Psoas muscle (tissue), 7 donors: ENCODE measurements at regions not wholly inside any gene's neighbourhood (a gene's known extent, or its start where the extent isn't known, plus 50 kb on each side); places are given as distances from the start of the nearest gene placed in this dataset.
A peak's percentile ranks its signal among the peaks of the same experiment; 100 is the strongest.

ENCODE experiments used
- ATAC-seq, 4 donors: fragments of 200-7000 bp; cut with Tn5 transposase; one replicate each; pipeline ENCODE4 v1.9.1; 2020; ENCODE audit warnings: moderate library complexity in 3 of 4, mild to moderate bottlenecking in 2 of 4
- DNase-seq, 2 donors: peaks; one replicate each; pipeline ENCODE4 v3.0.0-alpha.2; 2020
- H3K27ac ChIP-seq: fragments of 200-600 bp; one replicate; pipeline ENCODE4 v1.8.0; 2022
- H3K27me3 ChIP-seq, 3 donors: fragments of 200-600 bp in 1 of 3; one replicate each; pipeline versions ENCODE4 v1.6.1 to v1.8.0; 2013 to 2022; ENCODE audit warnings: low read length in 2 of 3, mild to moderate bottlenecking in 2 of 3, moderate library complexity in 1 of 3; ENCODE audit not compliant: insufficient read depth in 3 of 3
- H3K36me3 ChIP-seq, 2 donors: fragments of 200-600 bp in 1 of 2; one replicate each; pipeline versions ENCODE4 v1.6.1 to v1.8.0; 2013 to 2022; ENCODE audit warnings: low read depth in 1 of 2, mild to moderate bottlenecking in 1 of 2, moderate library complexity in 1 of 2; ENCODE audit not compliant: insufficient read depth in 1 of 2
- H3K4me1 ChIP-seq: fragments of 200-600 bp; one replicate; pipeline ENCODE4 v1.8.0; 2022
- H3K4me3 ChIP-seq: fragments of 200-600 bp; one replicate; pipeline ENCODE4 v1.8.0; 2022; ENCODE audit warnings: mild to moderate bottlenecking
- H3K9me3 ChIP-seq: fragments of 200-600 bp; one replicate; pipeline ENCODE4 v1.8.0; 2022
- WGBS, 3 donors: extraction: QIAGEN DNeasy Blood & Tissue Kit; methylation state at CpG; one replicate each; pipeline versions ENCODE4 v1.1.6 to v1.1.7; 2013; 5-methylcytosine and 5-hydroxymethylcytosine counted together
- intact Hi-C, 2 donors: fragments of 100-400 bp; cut with DNase I; formaldehyde crosslinking; loops; one replicate each; pipeline versions ENCODE4 v1.11.0 to v1.14.2; 2022
- TF ChIP-seq, protein P1 (sequence below): fragments of 200-600 bp; IDR thresholded peaks from one replicate; pipeline ENCODE4 v1.8.0; 2022; ENCODE audit warnings: antibody characterized with exemption
- donor health status: healthy with polysubstance abuse.
- donor health status: DM: no; HTN: no; CAD: no; lungs with moderate emphysema.
- donor health status: Bipolar disorder and iron deficiency.
- donor health status: healthy.
- donor health status: DM: yes; HTN: yes; CAD: no.
- donor health status: DM: no; HTN: no; CAD: no.
- donor health status: DM: yes; HTN: yes; CAD: no.

DNA sequence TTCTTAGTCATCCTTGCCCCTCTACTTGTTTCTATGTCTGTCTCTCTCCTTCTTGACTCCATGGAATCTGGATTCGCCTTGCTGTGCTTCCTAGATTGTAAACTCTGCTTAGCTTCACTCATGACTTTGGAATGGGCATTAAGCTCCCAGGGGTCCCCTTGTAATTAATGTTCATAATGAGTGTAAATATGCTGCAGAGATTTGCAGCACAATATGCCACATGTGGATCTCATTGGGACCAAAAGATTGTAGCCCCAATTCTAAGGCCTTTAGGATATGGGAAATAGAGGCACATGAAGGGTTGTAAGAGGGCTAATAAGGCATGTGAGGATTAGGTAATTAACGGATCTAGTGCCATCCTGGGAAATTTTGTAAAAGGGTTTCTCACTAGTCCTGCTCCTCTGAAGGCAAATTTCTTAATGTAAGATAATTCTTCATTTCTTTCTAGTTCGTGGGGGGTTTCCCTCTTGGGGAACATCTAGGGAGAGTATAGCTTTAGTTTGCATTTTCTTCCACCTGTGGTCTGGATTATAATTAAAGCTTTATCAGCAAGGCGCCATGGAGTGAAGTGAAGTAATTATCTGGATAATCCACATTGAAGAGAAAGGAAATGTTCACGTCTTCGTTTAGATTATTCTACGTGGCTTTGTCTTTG is 659.2 kb upstream of the PLXNA2 start:
- WGBS, 3 donors, result 88 to 95% (median 92%) methylated on average over 7 of the region's 7 CpGs
- ATAC-seq (no peak), DNase-seq (no peak)
- H3K27me3 ChIP-seq, result no peaks in the 10 kb centered on the region
- no peak overlapping the region for H3K27ac ChIP-seq
- intact Hi-C loops, result no loop called here
- H3K4me1 ChIP-seq, result no peaks in the 10 kb centered on the region
- TF ChIP-seq, protein P1, sequence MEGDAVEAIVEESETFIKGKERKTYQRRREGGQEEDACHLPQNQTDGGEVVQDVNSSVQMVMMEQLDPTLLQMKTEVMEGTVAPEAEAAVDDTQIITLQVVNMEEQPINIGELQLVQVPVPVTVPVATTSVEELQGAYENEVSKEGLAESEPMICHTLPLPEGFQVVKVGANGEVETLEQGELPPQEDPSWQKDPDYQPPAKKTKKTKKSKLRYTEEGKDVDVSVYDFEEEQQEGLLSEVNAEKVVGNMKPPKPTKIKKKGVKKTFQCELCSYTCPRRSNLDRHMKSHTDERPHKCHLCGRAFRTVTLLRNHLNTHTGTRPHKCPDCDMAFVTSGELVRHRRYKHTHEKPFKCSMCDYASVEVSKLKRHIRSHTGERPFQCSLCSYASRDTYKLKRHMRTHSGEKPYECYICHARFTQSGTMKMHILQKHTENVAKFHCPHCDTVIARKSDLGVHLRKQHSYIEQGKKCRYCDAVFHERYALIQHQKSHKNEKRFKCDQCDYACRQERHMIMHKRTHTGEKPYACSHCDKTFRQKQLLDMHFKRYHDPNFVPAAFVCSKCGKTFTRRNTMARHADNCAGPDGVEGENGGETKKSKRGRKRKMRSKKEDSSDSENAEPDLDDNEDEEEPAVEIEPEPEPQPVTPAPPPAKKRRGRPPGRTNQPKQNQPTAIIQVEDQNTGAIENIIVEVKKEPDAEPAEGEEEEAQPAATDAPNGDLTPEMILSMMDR, result no peak
- no peaks in the 10 kb centered on the region for H3K9me3 ChIP-seq
- no peaks in the 10 kb centered on the region for H3K36me3 ChIP-seq
- H3K4me3 ChIP-seq, result no peak overlapping the region

DNA sequence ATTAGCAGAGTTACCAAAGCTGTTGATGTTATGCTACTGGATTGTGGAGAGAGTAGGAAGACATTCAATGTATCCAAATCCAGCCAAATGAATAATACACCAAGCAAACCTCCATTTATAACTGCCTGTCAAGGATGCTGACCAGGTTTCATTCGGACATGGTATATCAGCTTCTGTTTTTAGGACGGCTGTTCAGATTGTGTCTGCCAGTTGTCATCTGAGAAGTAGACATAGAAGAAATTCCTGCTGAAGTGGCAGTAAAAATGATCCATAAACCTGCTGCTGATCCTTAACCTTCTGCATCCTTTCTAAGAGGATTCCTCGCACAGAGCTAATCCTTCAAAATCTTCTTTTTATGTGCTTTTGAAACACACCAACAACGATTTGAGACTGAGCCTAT is 663.6 kb upstream of the PLXNA2 start:
- DNase-seq, result no peak
- 19 to 31% (median 19%) methylated on average over 4 of the region's 4 CpGs for WGBS, 3 donors
- intact Hi-C loops, result no loop called here
- H3K4me3 ChIP-seq, result no peak overlapping the region
- H3K27ac ChIP-seq, result no peak overlapping the region
- no peaks in the 10 kb centered on the region for H3K4me1 ChIP-seq
- no peaks in the 10 kb centered on the region for H3K9me3 ChIP-seq
- H3K36me3 ChIP-seq, result no peaks in the 10 kb centered on the region
- ATAC-seq, result peak in 1 of 4 donors; percentile 62
- TF ChIP-seq, protein P1, result no peak
- H3K27me3 ChIP-seq, result no peaks in the 10 kb centered on the region

DNA sequence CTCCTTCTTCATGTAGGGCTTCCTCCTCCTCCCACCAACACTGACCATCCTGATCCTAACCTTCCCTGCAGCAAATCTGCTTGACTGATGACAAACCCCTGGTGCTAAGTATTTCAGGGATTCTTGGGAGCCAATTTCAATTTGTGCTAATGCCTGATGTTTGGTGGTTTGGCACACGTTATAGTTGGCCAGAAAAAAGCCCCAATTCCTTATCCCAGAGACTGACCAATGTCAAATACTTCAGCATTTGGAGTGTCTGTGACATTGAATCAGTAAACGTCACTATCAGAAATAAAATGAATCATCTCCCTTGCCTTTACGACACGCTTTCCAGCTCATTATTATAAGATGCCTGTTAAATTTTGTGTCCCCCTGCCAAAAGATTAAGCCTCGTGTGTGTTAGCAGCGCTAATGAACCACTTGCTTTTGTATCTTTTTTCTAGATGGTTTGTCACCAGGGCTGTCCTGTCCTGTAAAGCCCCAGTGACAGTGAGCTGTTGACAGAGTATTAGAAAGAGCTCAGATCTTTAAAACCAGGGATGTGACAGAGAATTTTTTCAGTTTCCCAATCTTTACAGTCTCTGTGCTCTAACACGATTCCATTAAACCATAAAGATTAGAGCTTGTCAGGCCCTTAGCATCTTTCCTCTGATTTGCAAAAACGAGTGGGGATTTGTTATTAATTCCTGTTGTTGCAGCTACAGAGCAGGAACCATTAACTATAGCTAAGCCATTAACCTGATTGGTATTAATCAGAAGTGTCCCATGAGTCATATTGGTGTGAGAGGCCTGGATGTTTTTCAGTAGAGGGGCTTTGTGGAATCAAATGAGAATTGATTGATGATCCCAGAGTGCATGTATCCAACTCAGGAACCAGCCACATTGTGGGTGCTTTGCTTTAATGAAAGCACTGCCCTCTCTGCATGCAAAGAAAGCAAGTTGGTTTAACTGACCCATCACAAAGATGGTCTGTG is 665.1 kb upstream of the PLXNA2 start:
- ATAC-seq, result no peak
- Histone ChIP-seq H3K9me3 (no peaks in the 10 kb centered on the region), H3K4me3 (no peak overlapping the region), H3K4me1 (no peaks in the 10 kb centered on the region), H3K27ac (no peak overlapping the region), H3K27me3 (no peaks in the 10 kb centered on the region), H3K36me3 (no peaks in the 10 kb centered on the region)
- 41 to 64% (median 58%) methylated on average over 8 of the region's 8 CpGs for WGBS, 3 donors
- TF ChIP-seq, protein P1, result no peak
- intact Hi-C loops, result no loop called here
- DNase-seq, result no peak

DNA sequence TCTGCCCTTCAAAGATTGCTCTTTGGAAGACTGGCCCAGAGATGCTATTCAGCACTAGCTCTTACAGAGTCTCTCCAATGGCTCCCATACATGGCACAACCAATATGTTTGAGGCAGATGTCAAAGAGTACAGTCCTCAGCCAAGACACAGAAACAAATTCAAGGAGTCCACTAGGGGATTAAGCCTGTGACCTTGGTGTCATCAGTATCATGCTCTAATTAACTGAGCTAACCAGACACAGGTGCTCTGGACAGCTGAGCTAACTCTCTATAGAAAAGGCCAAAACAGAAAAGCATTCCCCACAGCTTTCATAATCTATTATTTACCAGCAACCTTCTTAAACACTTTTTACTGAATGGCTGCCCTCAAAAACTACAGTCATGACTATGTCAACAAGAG is 666.0 kb upstream of the PLXNA2 start:
- no peak overlapping the region for H3K27ac ChIP-seq
- intact Hi-C loops, result no loop called here
- TF ChIP-seq, protein P1, result no peak
- no peaks in the 10 kb centered on the region for H3K36me3 ChIP-seq
- no peaks in the 10 kb centered on the region for H3K9me3 ChIP-seq
- H3K4me3 ChIP-seq, result no peak overlapping the region
- no peaks in the 10 kb centered on the region for H3K4me1 ChIP-seq
- ATAC-seq (no peak), DNase-seq (no peak)
- no peaks in the 10 kb centered on the region for H3K27me3 ChIP-seq
